ENCODE measurements at regions not wholly inside any gene's neighbourhood (a gene's known extent, or its start where the extent isn't known, plus 50 kb on each side); places are given as distances from the start of the nearest gene placed in this dataset.

GRCh38 chr1:222454186-222454585 is 93.7 kb downstream of the HHIPL2 start:
- peaks cover 15 to 17% of the 10 kb centered on the region in 2 experiments; a peak in 3 of 4 replicates for H3K9me3 ChIP-seq (ENCODE audit: insufficient read depth in 2 of 2, low read depth in 1 of 2, low read length in 1 of 2)
- H2BK12ac ChIP-seq (ENCODE audit: low read depth, low read length), result no peak overlapping the region
- H3K4ac ChIP-seq (replicated peaks; ENCODE audit: insufficient read length, low read depth, low read length), result no peak overlapping the region
- no peak overlapping the region for H2AFZ ChIP-seq (ENCODE audit: low read length)
- no peak for DNase-seq (ENCODE audit: low read depth in 1 of 2, low spot score in 2 of 2)
- no peak overlapping the region for H3K14ac ChIP-seq (ENCODE audit: insufficient read length)
- TF ChIP-seq CHD2 (IDR thresholded peaks at IDR 0.05; ENCODE audit: low read length) (no peak), GABPA (IDR thresholded peaks at IDR 0.05; ENCODE audit: borderline replicate concordance, insufficient read depth, low read length) (no peak), HDAC6 (IDR thresholded peaks at IDR 0.05; ENCODE audit: low read depth, low read length) (no peak), NANOG (IDR thresholded peaks at IDR 0.05; ENCODE audit: insufficient read depth, low read depth, low read length, poor library complexity, severe bottlenecking) (no peak), EP300 (IDR thresholded peaks at IDR 0.05; ENCODE audit: borderline replicate concordance in 1 of 2, low read depth in 2 of 2, low read length in 2 of 2) (no peak), POLR2A (IDR thresholded peaks at IDR 0.05; ENCODE audit: control extremely low read depth in 1 of 2, low read depth in 2 of 2, low read length in 2 of 2) (no peak), POU5F1 (IDR thresholded peaks at IDR 0.05; ENCODE audit: low read depth, low read length) (no peak), FOSL1 (IDR thresholded peaks at IDR 0.05; ENCODE audit: insufficient read depth, low read depth, low read length) (no peak), RFX5 (IDR thresholded peaks at IDR 0.05; ENCODE audit: borderline replicate concordance, low read depth, low read length) (no peak), TBP (IDR thresholded peaks at IDR 0.05; ENCODE audit: low read depth, low read length) (no peak), RXRA (IDR thresholded peaks at IDR 0.05; ENCODE audit: insufficient read depth, low read depth, low read length) (no peak), ASH2L (IDR thresholded peaks at IDR 0.05; ENCODE audit: low read length) (no peak), PHF8 (conservative IDR thresholded peaks at IDR 0.05; ENCODE audit: low read depth, low read length) (no peak), BACH1 (IDR thresholded peaks at IDR 0.05; ENCODE audit: low read length) (no peak)
- TF ChIP-seq, protein P1, sequence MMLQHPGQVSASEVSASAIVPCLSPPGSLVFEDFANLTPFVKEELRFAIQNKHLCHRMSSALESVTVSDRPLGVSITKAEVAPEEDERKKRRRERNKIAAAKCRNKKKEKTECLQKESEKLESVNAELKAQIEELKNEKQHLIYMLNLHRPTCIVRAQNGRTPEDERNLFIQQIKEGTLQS (IDR thresholded peaks at IDR 0.05; ENCODE audit: insufficient read depth, low read depth, low read length), result no peak
- H3K27me3 ChIP-seq (replicated peaks in 1 of 4; ENCODE audit: control insufficient read depth in 3 of 4, extremely low read depth in 1 of 4, insufficient read depth in 3 of 4, low read length in 3 of 4), result no peaks in the 10 kb centered on the region
- H3K4me2 ChIP-seq (ENCODE audit: insufficient read depth in 1 of 2, low read depth in 2 of 2, low read length in 2 of 2), result no peak overlapping the region
- no peak overlapping the region for H3K23ac ChIP-seq (ENCODE audit: insufficient read length)
- H3K4me1 ChIP-seq (replicated peaks in 1 of 4; ENCODE audit: control insufficient read depth in 3 of 4, insufficient read depth in 4 of 4, low read length in 3 of 4), result no peaks in the 10 kb centered on the region; a peak in 2 of 7 replicates
- no peak overlapping the region for H2BK120ac ChIP-seq (replicated peaks; ENCODE audit: low read depth, low read length)
- H3K4me3 ChIP-seq (ENCODE audit: extremely low read depth in 1 of 4, insufficient read depth in 2 of 4, low read depth in 3 of 4, low read length in 4 of 4), result no peak overlapping the region
- H3K27ac ChIP-seq (ENCODE audit: low read depth, low read length), result no peak overlapping the region
- FAIRE-seq, result no peak
- 90% methylated on average over 5 of the region's 5 CpGs; no CpG with 5 or more reads in 1 of the 2 experiments for WGBS, 2 experiments (ENCODE audit: extremely low coverage in 1 of 2, insufficient coverage in 1 of 2, insufficient read length in 1 of 2, insufficient replicate concordance in 2 of 2, low coverage in 1 of 2, low lambda C conversion rate in 2 of 2, missing lambda C conversion rate in 1 of 2)
- H2AK5ac ChIP-seq (ENCODE audit: low read depth, low read length), result no peak overlapping the region
- ChIA-PET CTCF (ENCODE audit: partially characterized antibody) (interaction anchor here (0.6 to 3.4 kb wide), 38 partner anchors 8 to 1287 kb away, joined by 3 to 60 read pairs (median 4); no protein-coding TSS in a partner anchor), POLR2A (ENCODE audit: partially characterized antibody) (no interaction called here)
- no peaks in the 10 kb centered on the region for H3K79me2 ChIP-seq (ENCODE audit: control insufficient read depth in 1 of 2, insufficient read depth in 2 of 2, low read length in 2 of 2)
- no peaks in the 10 kb centered on the region; the same call in 1 of the 2 replicates for H3K23me2 ChIP-seq (ENCODE audit: low read depth, low read length)
- no peak overlapping the region for H2BK20ac ChIP-seq (ENCODE audit: low read length)
- H3K36me3 ChIP-seq (ENCODE audit: control insufficient read depth in 2 of 4, insufficient read depth in 4 of 4, low read length in 3 of 4), result no peaks in the 10 kb centered on the region; a peak in 1 of 8 replicates
- no peak overlapping the region for H3K18ac ChIP-seq (ENCODE audit: extremely low read depth, low read length)
- no peak overlapping the region for H2BK5ac ChIP-seq (ENCODE audit: low read depth, low read length)
- no peak overlapping the region for H3K9ac ChIP-seq (replicated peaks in 1 of 4; ENCODE audit: extremely low read depth in 1 of 4, low read depth in 3 of 4, low read length in 3 of 4)
- H4K8ac ChIP-seq (ENCODE audit: extremely low read depth, insufficient read depth, low read length), result no peak overlapping the region
- no peak overlapping the region for H4K91ac ChIP-seq (replicated peaks; ENCODE audit: insufficient read length, low read length)
- no peak overlapping the region for H4K5ac ChIP-seq (ENCODE audit: insufficient read length, low read depth, low read length)
- no peak overlapping the region for H3K56ac ChIP-seq (replicated peaks; ENCODE audit: insufficient read length, low read depth, low read length)
- no peaks in the 10 kb centered on the region for H3K79me1 ChIP-seq (ENCODE audit: low read depth, low read length)
- H2BK15ac ChIP-seq (ENCODE audit: low read length), result no peak overlapping the region
- no peaks in the 10 kb centered on the region for H4K20me1 ChIP-seq (replicated peaks in 1 of 2; ENCODE audit: control insufficient read depth in 1 of 2, insufficient read depth in 2 of 2, low read length in 2 of 2)

Measured in H1 (cell line).